ENCODE measurements at regions not wholly inside any gene's neighbourhood (a gene's known extent, or its start where the extent isn't known, plus 50 kb on each side); places are given as distances from the start of the nearest gene placed in this dataset.

- TF ChIP-seq SREBF2 (IDR thresholded peaks at IDR 0.05) = no peak
- TF ChIP-seq MAX (IDR thresholded peaks at IDR 0.05) = no peak
- no peak for TF ChIP-seq E2F6 (IDR thresholded peaks at IDR 0.05; ENCODE audit: borderline replicate concordance, low read depth)
- no peak for TF ChIP-seq EHMT2 (IDR thresholded peaks at IDR 0.05; ENCODE audit: low read depth)
- no peak for TF ChIP-seq HES2 (IDR thresholded peaks at IDR 0.05)
- no peak for TF ChIP-seq JUN (IDR thresholded peaks at IDR 0.05)
- TF ChIP-seq GATA3 (IDR thresholded peaks at IDR 0.05; ENCODE audit: borderline replicate concordance) = no peak
- TF ChIP-seq USF2 (IDR thresholded peaks at IDR 0.05) = no peak
- no peak for TF ChIP-seq FOXS1 (CRISPR knock-in tag; IDR thresholded peaks at IDR 0.05)
These were observed 83.9 kb upstream of the GPR6 start (continued) for GRCh38 chr6:109894181-109894580.

GRCh38 chr6:109896341-109896740, 81.8 kb upstream of the GPR6 start:
- Histone ChIP-seq H3K4me3 (no peak overlapping the region), H3K9me3 (no peaks in the 10 kb centered on the region), H3K4me1 (no peaks in the 10 kb centered on the region), H3K4me2 (no peak overlapping the region), H3K27ac (no peak overlapping the region)
- ATAC-seq (no peak), DNase-seq (ENCODE audit: low read depth in 1 of 2, low spot score in 1 of 2) (no peak), FAIRE-seq (no peak)
- 5% methylated on average over 1 of the region's 1 CpG for whole genome bisulfite sequencing (ENCODE audit: missing lambda C conversion rate)
- POLR2A ChIA-PET = no interaction called here
- CTCF ChIA-PET = no interaction called here
- TF ChIP-seq MAZ (IDR thresholded peaks at IDR 0.05; ENCODE audit: borderline replicate concordance, low read depth, low read length) = no peak
- no peak for TF ChIP-seq ZSCAN20 (CRISPR knock-in tag; IDR thresholded peaks at IDR 0.05)
- no peak for TF ChIP-seq HES2 (IDR thresholded peaks at IDR 0.05)
- TF ChIP-seq MYC (IDR thresholded peaks at IDR 0.05; ENCODE audit: borderline replicate concordance, low read length) = no peak
- no peak for TF ChIP-seq CEBPB (IDR thresholded peaks at IDR 0.05)
- TF ChIP-seq NFE2L2 (conservative IDR thresholded peaks at IDR 0.05; ENCODE audit: low read length) = no peak
- TF ChIP-seq KDM5A (IDR thresholded peaks at IDR 0.05) = no peak
- no peak for TF ChIP-seq ELK1 (IDR thresholded peaks at IDR 0.05; ENCODE audit: low read depth, low read length)
- TF ChIP-seq BHLHE40 (IDR thresholded peaks at IDR 0.05; ENCODE audit: low read depth, low read length) = no peak

- no peak for TF ChIP-seq ZNF302 (CRISPR knock-in tag; IDR thresholded peaks at IDR 0.05)
- TF ChIP-seq BCL3 (IDR thresholded peaks at IDR 0.05) = no peak
- no peak for TF ChIP-seq SMC3 (IDR thresholded peaks at IDR 0.05)
- DNase-seq (ENCODE audit: low read depth in 1 of 2, low spot score in 1 of 2) = no peak
- CTCF ChIA-PET = no interaction called here
- no peak overlapping the region for H3K4me3 ChIP-seq
- FAIRE-seq = no peak
- no peak overlapping the region for H3K4me2 ChIP-seq
- 46% methylated on average over 2 of the region's 2 CpGs for whole genome bisulfite sequencing (ENCODE audit: missing lambda C conversion rate)
- H3K27ac ChIP-seq = no peak overlapping the region
- ATAC-seq = no peak
- H3K9me3 ChIP-seq = no peaks in the 10 kb centered on the region
- H3K4me1 ChIP-seq = no peaks in the 10 kb centered on the region
- POLR2A ChIA-PET = no interaction called here
These were observed 81.1 kb upstream of the GPR6 start for GRCh38 chr6:109897025-109897424.
